IPS DF 6.9 (cell line): ENCODE measurements at regions not wholly inside any gene's neighbourhood (a gene's known extent, or its start where the extent isn't known, plus 50 kb on each side); places are given as distances from the start of the nearest gene placed in this dataset.

Experiments used
- DNase-seq: peaks from one replicate; pipeline ENCODE4 v3.0.0-alpha.2; 2013; ENCODE audit warnings: low read depth, low spot score
- H3K27ac ChIP-seq: one replicate; pipeline ENCODE4 v1.5.1; 2013; ENCODE audit warnings: low read length, control low read depth
- H3K27me3 ChIP-seq: 2 replicates; pipeline ENCODE4 v1.6.1; 2013; ENCODE audit warnings: mild to moderate bottlenecking, low read length; ENCODE audit not compliant: control insufficient read depth, insufficient read depth
- H3K36me3 ChIP-seq: 2 replicates; pipeline ENCODE4 v1.6.1; 2013; ENCODE audit warnings: low read length; ENCODE audit not compliant: control insufficient read depth, insufficient read depth
- H3K4me1 ChIP-seq: 2 replicates; pipeline ENCODE4 v1.6.1; 2013; ENCODE audit warnings: low read length; ENCODE audit not compliant: control insufficient read depth, insufficient read depth
- H3K4me3 ChIP-seq: 2 replicates; pipeline ENCODE4 v1.5.1; 2013; ENCODE audit warnings: mild to moderate bottlenecking, low read length
- H3K9me3 ChIP-seq: 2 replicates; pipeline ENCODE4 v1.6.1; 2013; ENCODE audit warnings: low read length, inconsistent platforms; ENCODE audit not compliant: control insufficient read depth, insufficient read depth
- WGBS: extraction: QIAGEN DNeasy Blood & Tissue Kit; methylation state at CpG from one replicate; pipeline ENCODE4 v1.1.7; 2013; ENCODE audit warnings: mixed read lengths, missing lambda C conversion rate; ENCODE audit not compliant: insufficient read length, insufficient coverage; 5-methylcytosine and 5-hydroxymethylcytosine counted together

DNA sequence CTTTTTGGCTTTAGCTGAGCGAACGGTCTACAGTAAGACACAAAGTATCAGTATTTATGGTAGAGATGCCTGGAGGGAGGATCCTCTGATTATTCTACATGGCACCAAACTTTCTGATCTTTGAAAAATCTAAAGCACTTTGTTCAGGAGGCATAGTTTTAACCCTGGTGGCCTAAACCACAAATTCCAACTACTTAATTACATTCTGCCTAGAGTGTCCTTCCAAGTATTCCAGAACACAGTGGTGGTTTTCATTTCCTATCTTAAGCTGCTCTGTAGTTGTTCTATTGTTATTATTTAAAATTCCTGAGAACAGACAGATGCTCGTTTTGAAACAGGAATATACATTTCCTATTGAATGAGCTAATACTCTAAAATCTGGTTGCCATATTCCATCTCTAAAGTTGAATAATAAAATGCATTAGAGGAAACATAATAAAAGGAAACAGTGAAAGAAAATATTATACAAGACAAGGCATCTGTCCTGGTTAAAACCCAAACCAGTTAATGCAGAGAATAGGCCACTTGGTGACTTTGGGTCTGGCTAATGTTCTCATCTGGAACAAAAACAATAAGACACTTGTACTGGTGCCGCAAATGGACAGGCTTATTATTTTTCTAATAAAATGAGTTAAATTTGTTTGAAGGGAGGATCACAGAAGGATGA is 657.4 kb downstream of the SPRY1 start:
- no peak for DNase-seq
- H3K4me3 ChIP-seq = no peak overlapping the region
- H3K27ac ChIP-seq = no peak overlapping the region
- WGBS = no CpG with 5 or more reads among the region's 4 CpGs
- no peaks in the 10 kb centered on the region for H3K36me3 ChIP-seq
- H3K27me3 ChIP-seq = no peaks in the 10 kb centered on the region
- no peaks in the 10 kb centered on the region for H3K9me3 ChIP-seq
- no peaks in the 10 kb centered on the region; the same call in 1 of the 2 replicates for H3K4me1 ChIP-seq

DNA sequence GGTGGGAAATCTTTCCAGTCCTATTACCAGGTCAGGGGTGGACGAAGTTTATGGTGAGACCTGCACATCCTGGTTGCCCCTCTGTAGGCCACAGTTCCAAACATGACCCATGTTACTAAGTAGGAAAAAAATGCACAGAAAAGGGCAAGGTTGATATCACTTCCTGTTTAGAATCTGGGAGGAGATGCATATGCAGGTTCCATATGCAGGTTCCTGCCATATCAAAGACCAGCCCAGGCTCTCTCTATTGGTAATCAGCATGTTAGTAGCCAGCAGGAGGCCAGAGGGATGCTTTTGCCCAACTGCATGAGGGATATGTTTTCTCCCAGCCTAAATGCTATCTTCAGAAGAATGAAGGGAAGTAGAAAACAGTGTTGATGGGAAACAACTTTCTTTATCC is 657.2 kb downstream of the ANKRD50 start:
- WGBS = no CpG with 5 or more reads among the region's 1 CpG
- Histone ChIP-seq H3K9me3 (no peaks in the 10 kb centered on the region), H3K4me1 (no peaks in the 10 kb centered on the region; the same call in 1 of the 2 replicates), H3K36me3 (no peaks in the 10 kb centered on the region), H3K4me3 (no peak overlapping the region), H3K27ac (no peak overlapping the region), H3K27me3 (no peaks in the 10 kb centered on the region)
- no peak for DNase-seq

DNA sequence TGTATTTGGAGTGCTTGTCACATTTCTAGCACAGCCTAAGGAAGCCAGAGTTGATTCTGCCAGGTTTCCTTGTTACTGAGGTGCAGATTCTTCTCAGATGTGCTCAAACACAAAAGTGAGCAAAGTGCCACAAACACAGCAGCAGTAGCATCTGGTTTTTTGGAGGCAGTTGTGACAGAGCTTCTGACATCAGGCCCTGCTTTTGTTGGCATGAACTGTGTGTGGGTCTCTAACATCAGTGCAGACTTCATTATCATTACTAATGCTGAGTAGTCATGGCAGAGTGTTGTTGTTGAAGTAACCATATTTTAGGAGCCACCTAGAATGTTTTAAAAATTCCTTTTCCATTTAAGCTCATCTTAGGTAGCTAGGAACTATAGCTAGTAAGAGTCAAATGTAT is 656.6 kb downstream of the ANKRD50 start:
- no peak for DNase-seq
- Histone ChIP-seq H3K27me3 (no peaks in the 10 kb centered on the region), H3K9me3 (no peaks in the 10 kb centered on the region), H3K36me3 (no peaks in the 10 kb centered on the region), H3K4me3 (no peak overlapping the region), H3K27ac (no peak overlapping the region), H3K4me1 (no peaks in the 10 kb centered on the region; the same call in 1 of the 2 replicates)

DNA sequence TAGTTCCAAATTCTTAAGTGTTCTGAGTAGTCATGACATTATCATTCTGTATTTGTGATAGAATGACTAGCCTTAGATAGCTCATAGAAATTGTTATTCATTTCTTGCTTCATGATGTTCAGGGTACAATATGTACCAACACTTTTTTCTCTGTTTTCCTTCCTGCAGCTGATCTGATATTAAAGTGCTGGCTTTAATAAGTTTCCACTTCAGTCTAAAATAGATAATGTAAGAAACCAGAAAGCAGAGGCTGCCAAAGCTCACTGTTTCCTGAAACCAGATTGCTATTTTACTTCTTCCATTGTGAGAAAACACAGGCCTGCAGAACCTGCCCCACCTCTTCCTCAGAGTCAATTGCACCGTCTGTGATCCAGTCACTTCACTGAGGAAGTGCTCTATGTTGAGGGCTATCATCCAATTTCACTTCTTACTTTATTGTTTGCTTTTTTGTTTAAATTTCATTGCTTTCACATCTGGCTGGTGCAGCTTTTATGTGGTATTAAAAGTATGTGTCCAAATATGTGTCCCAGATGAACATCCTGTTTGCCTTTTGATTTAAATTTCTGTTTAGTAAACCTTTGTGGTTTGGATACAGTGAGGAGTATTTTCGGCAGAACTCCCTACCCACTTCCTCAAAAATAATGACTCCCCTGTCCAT is 652.1 kb downstream of the ANKRD50 start:
- H3K27ac ChIP-seq = no peak overlapping the region
- H3K4me3 ChIP-seq = no peak overlapping the region
- no CpG with 5 or more reads among the region's 2 CpGs for WGBS
- DNase-seq = no peak
- no peaks in the 10 kb centered on the region for H3K27me3 ChIP-seq
- H3K4me1 ChIP-seq = no peaks in the 10 kb centered on the region; the same call in 1 of the 2 replicates
- H3K9me3 ChIP-seq = no peaks in the 10 kb centered on the region
- H3K36me3 ChIP-seq = no peaks in the 10 kb centered on the region

DNA sequence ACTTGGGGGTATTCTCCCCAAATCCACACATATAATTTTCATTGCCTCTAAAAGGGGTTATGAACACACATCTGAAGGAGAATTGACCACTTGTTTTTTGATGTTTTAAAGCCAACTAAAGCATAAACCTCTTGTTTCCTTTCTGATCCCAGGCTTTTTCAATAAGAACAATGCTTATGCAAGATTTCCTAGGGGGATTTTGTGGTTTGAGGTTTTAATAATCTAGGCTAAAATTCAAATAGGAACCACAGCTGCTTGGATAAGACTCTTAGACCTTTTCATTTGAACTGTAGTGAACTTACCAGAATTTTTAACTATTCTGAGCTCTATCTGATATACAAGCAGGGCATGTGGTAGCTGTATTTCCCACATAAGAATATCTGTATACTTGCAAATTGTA is 651.1 kb downstream of the ANKRD50 start:
- Histone ChIP-seq H3K27ac (no peak overlapping the region), H3K36me3 (no peaks in the 10 kb centered on the region), H3K4me3 (no peak overlapping the region), H3K4me1 (no peaks in the 10 kb centered on the region; the same call in 1 of the 2 replicates), H3K9me3 (no peaks in the 10 kb centered on the region), H3K27me3 (no peaks in the 10 kb centered on the region)
- DNase-seq = no peak

DNA sequence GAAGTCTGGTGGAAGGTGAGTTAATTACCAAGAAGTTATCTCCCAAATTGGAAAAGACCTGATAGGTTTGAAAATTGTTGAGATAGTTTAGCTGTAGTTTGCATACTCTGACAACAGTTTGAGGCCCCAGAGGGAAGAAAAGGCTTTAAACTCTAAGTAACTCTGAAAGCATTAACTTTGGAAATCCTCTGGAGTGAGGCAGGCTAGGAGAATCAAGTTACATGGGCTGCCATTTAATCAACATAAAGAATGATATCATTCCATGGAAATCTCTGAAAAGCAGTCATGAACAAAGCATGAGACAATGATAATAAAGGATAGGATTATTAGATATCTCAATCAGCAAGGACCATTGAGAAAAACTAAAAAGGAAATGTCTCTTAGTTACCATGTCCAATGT is 647.1 kb downstream of the ANKRD50 start:
- H3K4me3 ChIP-seq = no peak overlapping the region
- H3K27ac ChIP-seq = no peak overlapping the region
- H3K4me1 ChIP-seq = no peaks in the 10 kb centered on the region
- no peaks in the 10 kb centered on the region for H3K27me3 ChIP-seq
- DNase-seq = no peak
- H3K9me3 ChIP-seq = no peaks in the 10 kb centered on the region
- H3K36me3 ChIP-seq = no peaks in the 10 kb centered on the region

DNA sequence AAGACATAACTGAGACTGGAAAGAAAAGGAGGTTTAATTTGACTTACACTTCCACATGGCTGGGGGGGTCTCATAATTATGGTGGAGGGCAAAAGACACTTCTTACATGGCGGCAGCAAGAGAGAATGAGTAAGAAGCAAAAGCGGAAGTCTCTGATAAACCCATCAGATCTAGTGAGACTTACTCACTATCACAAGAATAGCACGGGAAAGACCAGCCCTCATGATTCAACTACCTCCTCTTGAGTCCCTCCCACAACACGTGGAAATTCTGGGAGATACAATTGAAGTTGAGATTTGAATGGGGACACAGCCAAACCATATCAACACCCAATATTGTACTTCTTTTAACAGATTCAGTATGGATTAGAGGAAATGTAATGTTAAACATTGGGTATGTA is 646.6 kb downstream of the ANKRD50 start:
- H3K4me1 ChIP-seq = no peaks in the 10 kb centered on the region
- no CpG with 5 or more reads among the region's 4 CpGs for WGBS
- H3K4me3 ChIP-seq = no peak overlapping the region
- DNase-seq = no peak
- no peaks in the 10 kb centered on the region for H3K9me3 ChIP-seq
- no peaks in the 10 kb centered on the region for H3K36me3 ChIP-seq
- no peaks in the 10 kb centered on the region for H3K27me3 ChIP-seq
- no peak overlapping the region for H3K27ac ChIP-seq

DNA sequence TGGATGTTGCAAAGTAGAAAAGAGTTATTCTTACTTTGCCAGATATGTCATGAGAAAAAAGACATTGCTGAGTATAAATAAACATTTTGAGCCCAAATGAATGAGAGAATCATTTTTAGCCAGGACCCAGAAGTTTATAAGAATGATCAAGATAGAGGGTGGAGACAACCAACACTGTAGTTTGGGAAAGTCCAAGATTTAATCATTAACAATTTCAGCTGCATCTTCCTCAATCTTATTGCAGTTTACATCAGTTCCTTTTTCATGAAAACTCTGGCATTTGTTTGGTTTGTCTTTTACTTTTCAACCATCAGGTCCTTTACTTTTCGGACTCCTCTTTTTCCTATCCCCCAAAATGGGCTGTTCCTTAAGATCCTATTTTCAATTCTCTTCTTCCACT is 645.9 kb downstream of the ANKRD50 start:
- no peaks in the 10 kb centered on the region for H3K36me3 ChIP-seq
- H3K4me3 ChIP-seq = no peak overlapping the region
- H3K9me3 ChIP-seq = no peaks in the 10 kb centered on the region
- no peak overlapping the region for H3K27ac ChIP-seq
- H3K4me1 ChIP-seq = no peaks in the 10 kb centered on the region
- DNase-seq = no peak
- no CpG with 5 or more reads among the region's 1 CpG for WGBS
- no peaks in the 10 kb centered on the region for H3K27me3 ChIP-seq

DNA sequence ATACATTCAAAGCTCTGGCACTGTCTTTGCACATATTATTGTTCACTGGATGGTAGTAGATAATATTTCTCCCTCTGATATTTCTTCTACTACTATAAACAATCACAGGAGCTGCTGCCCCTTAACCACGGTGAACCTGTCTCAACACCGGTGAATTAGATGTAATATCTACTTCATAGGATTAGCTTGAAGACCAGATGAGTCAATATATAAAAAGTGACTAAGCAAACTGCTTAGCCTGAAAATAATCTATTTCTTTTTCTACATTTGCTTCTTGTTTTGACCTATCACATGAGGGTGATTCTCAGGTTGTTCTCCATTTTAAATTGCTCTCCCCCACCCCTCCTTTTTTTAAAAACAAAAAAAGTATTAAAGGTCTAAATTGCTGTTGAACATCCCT is 645.5 kb downstream of the ANKRD50 start:
- Histone ChIP-seq H3K27me3 (no peaks in the 10 kb centered on the region), H3K36me3 (no peaks in the 10 kb centered on the region), H3K27ac (no peak overlapping the region), H3K4me1 (no peaks in the 10 kb centered on the region), H3K9me3 (no peaks in the 10 kb centered on the region), H3K4me3 (no peak overlapping the region)
- no peak for DNase-seq
- WGBS = no CpG with 5 or more reads among the region's 2 CpGs

DNA sequence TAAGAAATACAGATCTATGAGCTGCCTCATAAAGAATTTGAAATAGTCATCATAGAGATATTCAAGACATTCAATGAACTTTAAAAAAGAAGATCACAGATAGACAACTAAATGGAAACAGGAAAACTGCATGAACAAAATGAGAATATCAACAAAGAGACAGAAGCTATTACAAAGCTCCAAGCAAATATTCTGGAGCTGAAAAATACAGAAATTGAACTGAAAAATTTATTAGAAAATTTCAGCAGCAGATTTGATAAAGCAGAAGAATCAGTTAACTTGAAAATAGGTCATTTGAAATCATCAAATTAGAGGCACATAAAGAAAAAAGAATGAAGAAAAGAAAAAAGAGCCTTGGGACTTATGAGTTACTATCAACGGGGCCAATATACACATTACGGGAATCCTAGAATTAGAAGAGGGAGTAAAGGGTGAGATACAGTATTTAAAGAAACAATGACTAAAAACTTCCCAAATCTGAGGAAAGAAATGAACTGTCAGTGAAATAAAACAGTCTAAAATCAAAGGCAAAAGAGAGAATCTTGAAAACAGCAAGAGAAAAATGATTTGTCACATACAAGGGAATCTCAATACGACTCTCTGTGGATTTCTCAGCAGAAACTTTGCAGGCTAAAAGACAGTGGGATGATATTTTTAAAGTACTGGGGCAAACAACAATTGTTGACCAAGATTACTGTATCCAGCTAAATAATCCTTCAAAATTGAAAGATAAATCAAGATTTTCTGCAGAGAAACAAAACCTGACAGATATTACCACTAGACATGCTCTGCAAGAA is 641.6 kb downstream of the ANKRD50 start:
- DNase-seq = no peak
- Histone ChIP-seq H3K36me3 (no peaks in the 10 kb centered on the region), H3K9me3 (no peaks in the 10 kb centered on the region), H3K27ac (no peak overlapping the region), H3K4me3 (no peak overlapping the region), H3K27me3 (no peaks in the 10 kb centered on the region), H3K4me1 (no peaks in the 10 kb centered on the region)
- WGBS = no CpG with 5 or more reads among the region's 3 CpGs
